ENCODE measurements at regions not wholly inside any gene's neighbourhood (a gene's known extent, or its start where the extent isn't known, plus 50 kb on each side); places are given as distances from the start of the nearest gene placed in this dataset.

DNA sequence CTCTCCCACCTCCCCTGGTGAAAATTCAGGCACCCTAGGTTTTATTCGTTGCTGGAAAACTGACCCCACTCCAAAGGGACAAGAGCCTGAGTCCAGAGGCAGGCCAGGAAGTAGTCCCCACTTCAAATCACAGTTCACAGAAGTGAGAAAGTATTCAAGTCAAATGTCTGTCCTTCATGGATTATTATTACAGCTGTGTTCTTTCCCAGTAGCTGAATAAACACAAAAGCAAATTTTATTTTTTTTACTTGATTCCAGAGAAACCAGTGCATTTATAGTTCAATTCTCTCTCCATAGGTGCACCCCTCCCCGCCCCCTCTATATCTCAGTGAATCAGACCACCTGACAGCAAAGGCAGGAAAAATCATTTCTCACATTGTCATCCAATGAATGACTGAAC is 113.8 kb upstream of the COL1A2 start:
- no peak for TF ChIP-seq EZH2 (IDR thresholded peaks at IDR 0.05; ENCODE audit: insufficient read depth, low read length)
- TF ChIP-seq CTCF (IDR thresholded peaks at IDR 0.05; ENCODE audit: insufficient read depth, low read depth, low read length), result no peak
- H3K36me3 Mint-ChIP-seq (ENCODE audit: low read depth, unreplicated experiment), result no peaks in the 10 kb centered on the region
- DNase-seq (ENCODE audit: low read depth) (no peak), FAIRE-seq (no peak)
- Histone ChIP-seq H3K4me2 (ENCODE audit: low read length) (no peak overlapping the region), H3K4me1 (ENCODE audit: insufficient read depth, low read length) (no peaks in the 10 kb centered on the region), H3K4me3 (ENCODE audit: insufficient read depth, low read depth, low read length) (no peak overlapping the region), H3K27me3 (ENCODE audit: insufficient read depth, low read length) (no peaks in the 10 kb centered on the region), H3K27ac (ENCODE audit: low read depth, low read length) (no peak overlapping the region), H4K20me1 (ENCODE audit: insufficient read depth, low read length) (no peaks in the 10 kb centered on the region), H3K36me3 (ENCODE audit: insufficient read depth, low read length) (no peaks in the 10 kb centered on the region), H3K9ac (ENCODE audit: low read length) (no peak overlapping the region), H3K79me2 (ENCODE audit: insufficient read depth, low read length) (no peaks in the 10 kb centered on the region), H2AFZ (ENCODE audit: low read depth, low read length) (no peak overlapping the region), H3K9me3 (ENCODE audit: insufficient read depth, low read depth, low read length) (no peaks in the 10 kb centered on the region)
- no peaks in the 10 kb centered on the region for H3K27me3 Mint-ChIP-seq (ENCODE audit: low read depth, unreplicated experiment)
- peaks cover 2% of the 10 kb centered on the region for H3K4me1 Mint-ChIP-seq (ENCODE audit: low read depth, unreplicated experiment)
- no peak overlapping the region for H3K27ac Mint-ChIP-seq (ENCODE audit: unreplicated experiment)
- H3K4me3 Mint-ChIP-seq (ENCODE audit: unreplicated experiment), result no peak overlapping the region
- H3K9me3 Mint-ChIP-seq (ENCODE audit: unreplicated experiment), result no peaks in the 10 kb centered on the region

- no peak for FAIRE-seq
- no peaks in the 10 kb centered on the region for H3K79me2 ChIP-seq (ENCODE audit: insufficient read depth, low read length)
- Mint-ChIP-seq H3K36me3 (ENCODE audit: low read depth, unreplicated experiment) (no peaks in the 10 kb centered on the region), H3K27me3 (ENCODE audit: low read depth, unreplicated experiment) (no peaks in the 10 kb centered on the region), H3K4me3 (ENCODE audit: unreplicated experiment) (no peak overlapping the region), H3K27ac (ENCODE audit: unreplicated experiment) (no peak overlapping the region), H3K9me3 (ENCODE audit: unreplicated experiment) (no peaks in the 10 kb centered on the region), H3K4me1 (ENCODE audit: low read depth, unreplicated experiment) (no peaks in the 10 kb centered on the region)
- H3K4me1 ChIP-seq (ENCODE audit: insufficient read depth, low read length), result no peaks in the 10 kb centered on the region
- no peak for DNase-seq (ENCODE audit: low read depth)
- TF ChIP-seq EZH2 (IDR thresholded peaks at IDR 0.05; ENCODE audit: insufficient read depth, low read length) (no peak), CTCF (IDR thresholded peaks at IDR 0.05; ENCODE audit: insufficient read depth, low read depth, low read length) (no peak)
- H3K27me3 ChIP-seq (ENCODE audit: insufficient read depth, low read length), result no peaks in the 10 kb centered on the region
- H2AFZ ChIP-seq (ENCODE audit: low read depth, low read length), result no peak overlapping the region
- H3K4me2 ChIP-seq (ENCODE audit: low read length), result no peak overlapping the region
- H4K20me1 ChIP-seq (ENCODE audit: insufficient read depth, low read length), result no peaks in the 10 kb centered on the region
- H3K36me3 ChIP-seq (ENCODE audit: insufficient read depth, low read length), result no peaks in the 10 kb centered on the region
- no peak overlapping the region for H3K4me3 ChIP-seq (ENCODE audit: insufficient read depth, low read depth, low read length)
- H3K27ac ChIP-seq (ENCODE audit: low read depth, low read length), result no peak overlapping the region
- no peak overlapping the region for H3K9ac ChIP-seq (ENCODE audit: low read length)
- no peaks in the 10 kb centered on the region for H3K9me3 ChIP-seq (ENCODE audit: insufficient read depth, low read depth, low read length)
These were observed 110.6 kb upstream of the COL1A2 start for GRCh38 chr7:94284104-94284503.

- Histone ChIP-seq H3K4me2 (ENCODE audit: low read length) (no peak overlapping the region), H3K9me3 (ENCODE audit: insufficient read depth, low read depth, low read length) (no peaks in the 10 kb centered on the region), H2AFZ (ENCODE audit: low read depth, low read length) (no peak overlapping the region), H3K4me3 (ENCODE audit: insufficient read depth, low read depth, low read length) (no peak overlapping the region), H3K27ac (ENCODE audit: low read depth, low read length) (no peak overlapping the region), H3K36me3 (ENCODE audit: insufficient read depth, low read length) (no peaks in the 10 kb centered on the region), H3K9ac (ENCODE audit: low read length) (no peak overlapping the region), H3K27me3 (ENCODE audit: insufficient read depth, low read length) (no peaks in the 10 kb centered on the region), H3K79me2 (ENCODE audit: insufficient read depth, low read length) (no peaks in the 10 kb centered on the region), H4K20me1 (ENCODE audit: insufficient read depth, low read length) (no peaks in the 10 kb centered on the region), H3K4me1 (ENCODE audit: insufficient read depth, low read length) (no peaks in the 10 kb centered on the region)
- H3K27me3 Mint-ChIP-seq (ENCODE audit: low read depth, unreplicated experiment), result no peaks in the 10 kb centered on the region
- no peak for TF ChIP-seq EZH2 (IDR thresholded peaks at IDR 0.05; ENCODE audit: insufficient read depth, low read length)
- no peak for TF ChIP-seq CTCF (IDR thresholded peaks at IDR 0.05; ENCODE audit: insufficient read depth, low read depth, low read length)
- H3K9me3 Mint-ChIP-seq (ENCODE audit: unreplicated experiment), result no peaks in the 10 kb centered on the region
- FAIRE-seq, result no peak
- H3K27ac Mint-ChIP-seq (ENCODE audit: unreplicated experiment), result no peak overlapping the region
- H3K36me3 Mint-ChIP-seq (ENCODE audit: low read depth, unreplicated experiment), result no peaks in the 10 kb centered on the region
- H3K4me1 Mint-ChIP-seq (ENCODE audit: low read depth, unreplicated experiment), result peaks cover 5% of the 10 kb centered on the region
- no peak overlapping the region for H3K4me3 Mint-ChIP-seq (ENCODE audit: unreplicated experiment)
- no peak for DNase-seq (ENCODE audit: low read depth)
These were observed 108.6 kb upstream of the COL1A2 start for GRCh38 chr7:94286111-94286510.

Measured in astrocyte (in vitro differentiated cells and primary cell).